ENCODE measurements at regions not wholly inside any gene's neighbourhood (a gene's known extent, or its start where the extent isn't known, plus 50 kb on each side); places are given as distances from the start of the nearest gene placed in this dataset.

DNA sequence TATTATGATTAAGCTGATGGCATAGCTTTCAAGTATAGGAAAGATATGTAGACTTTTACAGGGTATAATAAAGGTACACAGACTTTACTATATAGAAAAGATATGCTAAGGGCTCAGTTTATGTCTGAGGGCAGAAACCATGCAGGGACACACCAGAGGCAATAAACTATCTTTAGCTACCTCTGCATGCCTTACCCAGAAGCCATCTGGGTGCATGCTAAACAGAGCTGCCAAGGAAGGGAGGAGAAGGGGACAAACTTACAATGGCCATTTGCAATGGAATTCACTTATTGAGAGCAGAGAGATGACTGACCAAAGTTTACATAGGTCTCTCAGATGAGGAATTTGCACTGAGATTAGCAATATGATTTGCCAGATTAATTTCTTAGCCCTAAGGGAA is 143.1 kb upstream of the NR4A3 start:
- H3K27me3 ChIP-seq, result no peaks in the 10 kb centered on the region
- no peak for TF ChIP-seq POLR2A (IDR thresholded peaks at IDR 0.05)
- TF ChIP-seq POLR2AphosphoS5 (IDR thresholded peaks at IDR 0.05), result no peak
- TF ChIP-seq, protein P1, sequence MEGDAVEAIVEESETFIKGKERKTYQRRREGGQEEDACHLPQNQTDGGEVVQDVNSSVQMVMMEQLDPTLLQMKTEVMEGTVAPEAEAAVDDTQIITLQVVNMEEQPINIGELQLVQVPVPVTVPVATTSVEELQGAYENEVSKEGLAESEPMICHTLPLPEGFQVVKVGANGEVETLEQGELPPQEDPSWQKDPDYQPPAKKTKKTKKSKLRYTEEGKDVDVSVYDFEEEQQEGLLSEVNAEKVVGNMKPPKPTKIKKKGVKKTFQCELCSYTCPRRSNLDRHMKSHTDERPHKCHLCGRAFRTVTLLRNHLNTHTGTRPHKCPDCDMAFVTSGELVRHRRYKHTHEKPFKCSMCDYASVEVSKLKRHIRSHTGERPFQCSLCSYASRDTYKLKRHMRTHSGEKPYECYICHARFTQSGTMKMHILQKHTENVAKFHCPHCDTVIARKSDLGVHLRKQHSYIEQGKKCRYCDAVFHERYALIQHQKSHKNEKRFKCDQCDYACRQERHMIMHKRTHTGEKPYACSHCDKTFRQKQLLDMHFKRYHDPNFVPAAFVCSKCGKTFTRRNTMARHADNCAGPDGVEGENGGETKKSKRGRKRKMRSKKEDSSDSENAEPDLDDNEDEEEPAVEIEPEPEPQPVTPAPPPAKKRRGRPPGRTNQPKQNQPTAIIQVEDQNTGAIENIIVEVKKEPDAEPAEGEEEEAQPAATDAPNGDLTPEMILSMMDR (IDR thresholded peaks at IDR 0.05), result no peak
- no peak for TF ChIP-seq EP300 (IDR thresholded peaks at IDR 0.05)
- no peak overlapping the region for H3K4me3 ChIP-seq
- peaks cover 0 to 6% (median 0%) of the 10 kb centered on the region in 3 donors for H3K4me1 ChIP-seq
- peaks cover 0 to 5% (median 0%) of the 10 kb centered on the region in 3 donors for H3K9me3 ChIP-seq
- no peak overlapping the region for H3K27ac ChIP-seq
- H3K36me3 ChIP-seq, result no peaks in the 10 kb centered on the region
- ATAC-seq, result no peak

GRCh38 chr9:99680191-99680590 is 141.5 kb upstream of the NR4A3 start:
- no peaks in the 10 kb centered on the region for H3K36me3 ChIP-seq
- H3K9me3 ChIP-seq, result peaks cover 0 to 5% (median 0%) of the 10 kb centered on the region in 3 donors
- TF ChIP-seq POLR2AphosphoS5 (IDR thresholded peaks at IDR 0.05) (no peak), POLR2A (IDR thresholded peaks at IDR 0.05) (no peak), EP300 (IDR thresholded peaks at IDR 0.05) (no peak)
- TF ChIP-seq, protein P1 (IDR thresholded peaks at IDR 0.05), result no peak
- H3K4me1 ChIP-seq, result peaks cover 0 to 6% (median 0%) of the 10 kb centered on the region in 3 donors
- ATAC-seq, result no peak
- H3K27me3 ChIP-seq, result no peaks in the 10 kb centered on the region
- 21 to 22% methylated on average over 1 of the region's 1 CpG for WGBS, 2 donors (ENCODE audit: low coverage in 1 of 2)
- no peak overlapping the region for H3K27ac ChIP-seq
- no peak overlapping the region for H3K4me3 ChIP-seq

- peaks cover 0 to 5% (median 0%) of the 10 kb centered on the region in 3 donors for H3K9me3 ChIP-seq
- TF ChIP-seq POLR2AphosphoS5 (IDR thresholded peaks at IDR 0.05) (no peak), POLR2A (IDR thresholded peaks at IDR 0.05) (no peak), EP300 (IDR thresholded peaks at IDR 0.05) (no peak)
- TF ChIP-seq, protein P1 (IDR thresholded peaks at IDR 0.05), result no peak
- no peaks in the 10 kb centered on the region for H3K36me3 ChIP-seq
- H3K4me1 ChIP-seq, result peaks cover 0 to 6% (median 0%) of the 10 kb centered on the region in 3 donors
- no peaks in the 10 kb centered on the region for H3K27me3 ChIP-seq
- no peak for ATAC-seq
- H3K27ac ChIP-seq, result no peak overlapping the region
- no peak overlapping the region for H3K4me3 ChIP-seq
Observed at GRCh38 chr9:99681113-99681512, 140.6 kb upstream of the NR4A3 start.

DNA sequence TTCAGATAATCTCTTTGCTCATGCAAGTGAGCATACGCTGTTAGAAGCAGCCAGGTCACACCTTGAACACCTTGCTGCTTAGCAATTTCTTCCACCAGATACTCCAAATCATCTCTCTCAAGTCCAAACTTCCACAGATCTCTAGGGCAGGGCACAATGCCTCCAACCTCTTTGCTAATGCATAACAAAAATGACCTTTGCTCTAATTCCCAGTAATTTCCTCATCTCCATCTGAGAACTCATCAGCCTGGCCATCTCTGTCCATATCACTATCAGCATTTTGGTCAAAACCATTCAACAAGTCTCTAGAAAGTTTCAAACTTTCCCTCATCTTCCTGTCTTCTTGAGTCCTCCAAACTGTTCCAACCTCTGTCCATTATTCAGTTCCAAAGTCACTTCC is 139.3 kb upstream of the NR4A3 start:
- 100% methylated on average over 1 of the region's 1 CpG for WGBS, 2 donors (ENCODE audit: low coverage in 1 of 2)
- Histone ChIP-seq H3K4me1 (peaks cover 0 to 6% (median 0%) of the 10 kb centered on the region in 3 donors), H3K27ac (no peak overlapping the region), H3K4me3 (no peak overlapping the region), H3K27me3 (no peaks in the 10 kb centered on the region), H3K9me3 (peaks cover 0 to under 1% (median 0%) of the 10 kb centered on the region in 3 donors), H3K36me3 (no peaks in the 10 kb centered on the region)
- TF ChIP-seq POLR2A (IDR thresholded peaks at IDR 0.05) (no peak), EP300 (IDR thresholded peaks at IDR 0.05) (no peak), POLR2AphosphoS5 (IDR thresholded peaks at IDR 0.05) (no peak)
- TF ChIP-seq, protein P1 (IDR thresholded peaks at IDR 0.05), result no peak
- ATAC-seq, result no peak

GRCh38 chr9:99682870-99683269 is 138.8 kb upstream of the NR4A3 start:
- no peak overlapping the region for H3K27ac ChIP-seq
- 65 to 80% methylated on average over 1 to 2 of the region's 2 CpGs for WGBS, 2 donors (ENCODE audit: low coverage in 1 of 2)
- no peaks in the 10 kb centered on the region for H3K36me3 ChIP-seq
- no peak for TF ChIP-seq EP300 (IDR thresholded peaks at IDR 0.05)
- no peak for TF ChIP-seq POLR2AphosphoS5 (IDR thresholded peaks at IDR 0.05)
- no peak for TF ChIP-seq POLR2A (IDR thresholded peaks at IDR 0.05)
- TF ChIP-seq, protein P1 (IDR thresholded peaks at IDR 0.05), result no peak
- no peak for ATAC-seq
- H3K9me3 ChIP-seq, result no peaks in the 10 kb centered on the region
- H3K27me3 ChIP-seq, result no peaks in the 10 kb centered on the region
- H3K4me3 ChIP-seq, result no peak overlapping the region
- peaks cover 0 to 6% (median 0%) of the 10 kb centered on the region in 3 donors for H3K4me1 ChIP-seq
